GM13977 (cell line): ENCODE measurements at regions not wholly inside any gene's neighbourhood (a gene's known extent, or its start where the extent isn't known, plus 50 kb on each side); places are given as distances from the start of the nearest gene placed in this dataset.

Experiments
- DNase-seq: peaks from one replicate; pipeline ENCODE4 v3.0.0; 2012; ENCODE audit warnings: low spot score
- in situ Hi-C: fragments of 300-500 bp; cut with MboI; formaldehyde crosslinking; loops from one replicate; pipeline ENCODE4 v1.12.0; 2022; ENCODE audit warnings: low sequenced_read_pairs, low pct_unique_long_range_greater_than_20kb, mixed read lengths, inconsistent platforms; ENCODE audit not compliant: unreplicated experiment
- TF ChIP-seq, protein P1 (sequence below): IDR thresholded peaks from 2 replicates; pipeline ENCODE4 v1.5.1; 2012; ENCODE audit warnings: mild to moderate bottlenecking, control low read depth; ENCODE audit not compliant: insufficient read depth; ENCODE audit errors: extremely low read depth, missing control alignments

DNA sequence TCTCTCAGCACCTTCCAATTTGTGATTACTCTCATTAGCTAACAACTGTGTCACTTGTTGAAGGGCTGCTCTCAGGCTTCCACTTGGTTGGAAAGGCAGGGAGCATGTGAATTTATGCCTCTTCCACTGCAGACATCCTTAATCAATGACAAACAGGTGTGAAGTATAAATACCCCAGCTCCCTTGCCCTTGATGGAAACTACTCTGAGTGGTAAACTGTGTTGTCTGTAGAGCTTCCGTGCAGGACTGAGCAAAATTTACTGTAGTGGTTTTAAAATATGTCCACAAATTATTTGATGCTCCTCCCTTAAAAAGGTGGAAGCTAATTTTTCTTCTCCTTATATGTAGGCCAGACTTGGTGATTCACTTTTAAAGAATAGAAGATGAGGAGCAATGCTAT, 253.0 kb upstream of the TBX18 start:
- no peak for DNase-seq
- in situ Hi-C loops: no loop called here

DNA sequence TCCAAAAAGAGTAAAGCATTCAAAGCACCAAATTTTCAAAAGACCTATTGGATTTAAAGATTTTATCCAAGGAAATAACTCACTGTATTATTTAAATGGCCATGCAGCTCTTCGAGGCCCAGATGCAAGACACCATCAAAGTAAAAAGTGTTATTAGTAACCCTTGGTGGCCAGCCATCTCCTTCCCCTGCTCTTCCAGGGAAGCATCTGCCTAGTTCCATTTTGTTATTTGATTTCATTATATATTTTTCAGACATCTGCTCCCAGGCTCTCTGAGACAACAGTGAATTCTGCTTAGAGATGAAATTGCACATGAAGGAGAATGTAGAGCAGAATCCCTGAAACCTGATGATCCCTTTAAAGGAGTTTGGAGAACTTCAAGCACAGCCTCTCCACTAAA, 252.3 kb upstream of the TBX18 start:
- TF ChIP-seq, protein P1, sequence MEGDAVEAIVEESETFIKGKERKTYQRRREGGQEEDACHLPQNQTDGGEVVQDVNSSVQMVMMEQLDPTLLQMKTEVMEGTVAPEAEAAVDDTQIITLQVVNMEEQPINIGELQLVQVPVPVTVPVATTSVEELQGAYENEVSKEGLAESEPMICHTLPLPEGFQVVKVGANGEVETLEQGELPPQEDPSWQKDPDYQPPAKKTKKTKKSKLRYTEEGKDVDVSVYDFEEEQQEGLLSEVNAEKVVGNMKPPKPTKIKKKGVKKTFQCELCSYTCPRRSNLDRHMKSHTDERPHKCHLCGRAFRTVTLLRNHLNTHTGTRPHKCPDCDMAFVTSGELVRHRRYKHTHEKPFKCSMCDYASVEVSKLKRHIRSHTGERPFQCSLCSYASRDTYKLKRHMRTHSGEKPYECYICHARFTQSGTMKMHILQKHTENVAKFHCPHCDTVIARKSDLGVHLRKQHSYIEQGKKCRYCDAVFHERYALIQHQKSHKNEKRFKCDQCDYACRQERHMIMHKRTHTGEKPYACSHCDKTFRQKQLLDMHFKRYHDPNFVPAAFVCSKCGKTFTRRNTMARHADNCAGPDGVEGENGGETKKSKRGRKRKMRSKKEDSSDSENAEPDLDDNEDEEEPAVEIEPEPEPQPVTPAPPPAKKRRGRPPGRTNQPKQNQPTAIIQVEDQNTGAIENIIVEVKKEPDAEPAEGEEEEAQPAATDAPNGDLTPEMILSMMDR: no peak
- DNase-seq: no peak
- in situ Hi-C loops: no loop called here

More for the DNA sequence above, 253.0 kb upstream of the TBX18 start:
- TF ChIP-seq, protein P1: no peak

DNA sequence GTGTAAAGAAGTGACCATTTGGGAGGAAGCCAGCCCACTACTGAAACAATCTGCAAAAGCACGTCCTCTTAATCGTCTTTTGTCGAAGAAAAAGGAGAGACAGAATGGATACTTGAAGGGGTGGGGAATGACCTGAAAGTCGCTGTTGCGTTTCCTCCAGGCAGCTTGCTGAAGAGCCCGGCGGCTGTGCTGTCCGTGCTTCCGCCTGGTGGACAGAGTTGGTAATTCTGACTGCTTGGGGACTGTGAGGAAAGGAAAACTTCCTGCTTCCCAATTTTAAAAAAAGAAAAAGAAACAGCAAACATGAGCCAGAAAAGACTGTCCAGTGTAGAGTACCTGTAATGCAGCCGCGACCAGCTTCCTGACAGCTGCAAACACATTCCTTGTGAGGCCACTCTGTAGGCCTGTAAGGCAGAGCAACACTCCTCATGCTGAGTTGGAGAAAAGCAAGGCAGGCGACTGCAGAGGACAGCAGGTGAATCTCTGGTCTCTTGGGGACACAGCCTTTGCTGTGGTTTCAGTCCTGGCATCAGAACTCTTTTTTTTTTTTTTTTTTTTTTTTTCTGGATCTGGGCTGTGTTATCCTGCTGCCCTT, 251.1 kb upstream of the TBX18 start:
- DNase-seq: no peak
- in situ Hi-C loops: no loop called here
- TF ChIP-seq, protein P1: peak; percentile 54

DNA sequence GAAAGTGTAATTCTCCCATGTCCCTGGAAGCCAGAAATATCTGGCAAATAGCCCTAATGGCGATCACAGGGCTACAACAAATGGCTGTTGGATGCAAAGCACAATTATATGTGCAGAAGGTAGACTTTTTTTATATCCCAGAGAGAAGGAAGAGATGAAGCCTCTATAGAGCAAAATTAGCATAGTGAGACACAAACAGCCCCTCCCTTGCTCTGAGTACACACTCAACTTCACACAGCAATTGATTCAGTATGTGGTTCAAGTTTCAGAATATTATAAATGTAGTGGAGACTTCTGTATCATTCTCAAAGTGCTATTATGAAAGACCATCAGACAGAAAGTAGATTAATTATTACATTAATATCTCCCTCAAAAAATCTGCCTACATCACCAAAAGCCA, 246.5 kb upstream of the TBX18 start:
- in situ Hi-C loops: no loop called here
- DNase-seq: no peak
- TF ChIP-seq, protein P1: no peak

DNA sequence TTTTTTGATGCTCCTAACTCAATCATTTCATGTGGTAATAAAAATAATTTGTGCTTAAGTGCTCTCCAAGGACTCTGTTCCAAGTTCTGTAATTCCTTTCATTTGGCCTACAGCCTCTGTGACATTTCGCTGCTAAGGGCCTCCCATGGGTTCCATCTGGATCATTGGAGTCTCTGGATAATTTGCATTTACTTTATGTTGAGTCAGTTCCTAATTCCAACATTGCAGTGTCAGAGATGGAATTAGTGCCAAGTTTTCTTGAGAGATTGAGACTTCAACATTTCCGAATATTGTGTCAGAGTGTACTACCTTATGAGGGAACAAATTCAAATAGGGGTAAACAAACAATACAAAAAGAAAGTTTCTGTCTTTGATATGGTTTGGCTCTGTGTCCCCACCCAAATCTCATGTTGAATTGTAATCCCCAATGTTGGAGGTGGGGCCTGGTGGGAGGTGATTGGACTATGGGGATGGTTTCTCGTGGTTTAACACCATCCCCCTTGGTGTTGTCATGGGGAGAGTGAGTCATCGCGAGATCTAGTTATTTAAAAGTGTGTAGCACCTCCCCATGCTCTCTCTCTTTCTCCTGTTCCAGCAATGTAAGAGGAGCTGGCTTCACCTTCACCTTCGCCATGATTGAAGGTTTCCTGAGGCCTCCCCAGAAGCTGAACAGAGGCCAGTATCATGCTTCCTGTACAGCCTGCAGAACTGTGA, 244.1 kb upstream of the TBX18 start:
- DNase-seq: no peak
- in situ Hi-C loops: no loop called here
- TF ChIP-seq, protein P1: no peak

DNA sequence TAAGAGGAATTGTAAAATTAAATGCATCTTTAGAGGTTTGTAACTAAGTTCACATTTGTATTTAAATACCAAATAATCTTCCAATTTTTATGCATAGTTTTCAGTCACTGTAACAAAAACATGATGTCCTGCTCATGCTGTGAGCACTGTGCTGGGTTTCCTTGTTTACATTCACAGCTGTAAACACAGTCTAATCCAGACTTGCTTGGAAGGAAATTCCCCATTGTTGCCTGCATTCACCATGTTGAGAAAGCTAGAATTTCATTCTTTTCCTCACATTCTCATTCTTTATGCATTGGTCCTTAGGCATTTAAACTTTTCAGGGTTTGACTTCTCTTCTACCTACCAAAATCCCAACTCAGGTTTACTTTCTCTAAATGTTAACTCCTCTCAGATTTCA, 242.0 kb upstream of the TBX18 start:
- DNase-seq: no peak
- TF ChIP-seq, protein P1: no peak
- in situ Hi-C loops: no loop called here
